GM23248 (cell line): ENCODE measurements at regions not wholly inside any gene's neighbourhood (a gene's known extent, or its start where the extent isn't known, plus 50 kb on each side); places are given as distances from the start of the nearest gene placed in this dataset.

Experiments used
- EZH2 ChIP-seq: fragments of 200-600 bp; sonication (generic); IDR thresholded peaks from 2 replicates; pipeline ENCODE4 v1.6.1; 2018; ENCODE audit warnings: antibody characterized with exemption, mild to moderate bottlenecking; ENCODE audit not compliant: insufficient read depth, poor library complexity, severe bottlenecking
- EZH2phosphoT487 ChIP-seq: fragments of 200-600 bp; sonication (generic); IDR thresholded peaks from 2 replicates; pipeline ENCODE4 v1.6.1; 2018; ENCODE audit warnings: antibody characterized with exemption, moderate library complexity, mild to moderate bottlenecking, low read depth; ENCODE audit not compliant: insufficient read depth

DNA sequence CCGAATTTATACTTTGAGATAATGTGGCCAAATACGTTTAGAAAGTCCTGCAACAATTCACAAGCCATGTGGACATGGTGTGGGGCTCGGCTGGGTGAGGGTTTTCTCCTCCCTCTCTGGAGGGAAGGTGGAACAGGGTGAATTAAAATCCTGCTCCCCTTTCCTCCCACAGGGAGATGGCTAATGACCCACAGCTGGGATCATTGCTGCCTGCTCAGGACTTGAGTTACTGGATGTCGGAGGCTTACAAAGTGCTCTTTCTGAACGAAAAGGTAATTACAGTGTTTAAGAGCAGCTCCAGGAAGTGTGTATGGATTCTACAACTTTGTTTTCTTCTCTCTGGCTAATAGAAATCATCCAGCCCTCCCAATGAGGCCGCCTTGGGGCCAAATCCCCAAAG, 97.9 kb upstream of the ALKAL2 start:
- TF ChIP-seq EZH2phosphoT487, result no peak
- TF ChIP-seq EZH2, result no peak
